Loucy (cell line): ENCODE measurements at regions not wholly inside any gene's neighbourhood (a gene's known extent, or its start where the extent isn't known, plus 50 kb on each side); places are given as distances from the start of the nearest gene placed in this dataset.

Experiments used
- CTCF ChIP-seq: fragments of 200-600 bp; sonication (generic); conservative IDR thresholded peaks from 2 replicates; pipeline ENCODE4 v1.5.1; 2014; ENCODE audit warnings: mild to moderate bottlenecking, antibody characterized with exemption, low read length
- EZH2phosphoT487 ChIP-seq: fragments of 200-600 bp; IDR thresholded peaks from 2 replicates; pipeline ENCODE4 v1.6.1; 2018; ENCODE audit warnings: antibody characterized with exemption, mild to moderate bottlenecking, moderate library complexity, borderline replicate concordance

- TF ChIP-seq CTCF (no peak), EZH2phosphoT487 (no peak)
These were observed 1187.3 kb upstream of the SEL1L start for GRCh38 chr14:82720946-82721345.
